ENCODE measurements at regions not wholly inside any gene's neighbourhood (a gene's known extent, or its start where the extent isn't known, plus 50 kb on each side); places are given as distances from the start of the nearest gene placed in this dataset.

DNA sequence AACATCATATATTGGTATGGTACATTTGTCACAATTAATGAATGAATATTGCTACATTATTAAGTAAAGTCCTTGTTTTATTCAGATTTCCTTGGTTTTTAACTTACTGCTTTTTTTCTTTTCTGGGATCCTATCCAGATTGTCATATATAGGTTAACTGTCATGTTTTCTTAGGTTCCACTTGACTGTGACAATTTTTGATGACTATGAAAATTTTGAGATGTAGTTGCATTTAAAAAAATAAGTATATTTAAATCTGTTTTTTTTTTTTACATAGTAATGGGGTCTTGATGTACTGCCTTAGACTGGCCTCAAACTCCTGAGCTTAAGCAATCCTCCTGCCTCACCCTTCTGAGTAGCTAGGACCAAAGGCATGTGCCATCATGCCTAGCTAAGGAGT lies 76.8 kb downstream of the ATP6V1G3 start:
- no peak for DNase-seq
- TF ChIP-seq, protein P1, sequence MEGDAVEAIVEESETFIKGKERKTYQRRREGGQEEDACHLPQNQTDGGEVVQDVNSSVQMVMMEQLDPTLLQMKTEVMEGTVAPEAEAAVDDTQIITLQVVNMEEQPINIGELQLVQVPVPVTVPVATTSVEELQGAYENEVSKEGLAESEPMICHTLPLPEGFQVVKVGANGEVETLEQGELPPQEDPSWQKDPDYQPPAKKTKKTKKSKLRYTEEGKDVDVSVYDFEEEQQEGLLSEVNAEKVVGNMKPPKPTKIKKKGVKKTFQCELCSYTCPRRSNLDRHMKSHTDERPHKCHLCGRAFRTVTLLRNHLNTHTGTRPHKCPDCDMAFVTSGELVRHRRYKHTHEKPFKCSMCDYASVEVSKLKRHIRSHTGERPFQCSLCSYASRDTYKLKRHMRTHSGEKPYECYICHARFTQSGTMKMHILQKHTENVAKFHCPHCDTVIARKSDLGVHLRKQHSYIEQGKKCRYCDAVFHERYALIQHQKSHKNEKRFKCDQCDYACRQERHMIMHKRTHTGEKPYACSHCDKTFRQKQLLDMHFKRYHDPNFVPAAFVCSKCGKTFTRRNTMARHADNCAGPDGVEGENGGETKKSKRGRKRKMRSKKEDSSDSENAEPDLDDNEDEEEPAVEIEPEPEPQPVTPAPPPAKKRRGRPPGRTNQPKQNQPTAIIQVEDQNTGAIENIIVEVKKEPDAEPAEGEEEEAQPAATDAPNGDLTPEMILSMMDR (IDR thresholded peaks at IDR 0.05; ENCODE audit: low read depth, low read length), result no peak
- no peak overlapping the region for H3K4me3 ChIP-seq (ENCODE audit: low read depth, low read length)
- H3K27me3 ChIP-seq (ENCODE audit: insufficient read depth, low read depth, severe bottlenecking), result no peaks in the 10 kb centered on the region
- H3K9me3 ChIP-seq (ENCODE audit: severe bottlenecking), result no peaks in the 10 kb centered on the region
- no peaks in the 10 kb centered on the region for H3K36me3 ChIP-seq
- no peak overlapping the region for H3K27ac ChIP-seq

GRCh38 chr1:198462365-198463019 lies 78.0 kb downstream of the ATP6V1G3 start:
- no peak overlapping the region for H3K27ac ChIP-seq
- H3K27me3 ChIP-seq (ENCODE audit: insufficient read depth, low read depth, severe bottlenecking), result no peaks in the 10 kb centered on the region
- H3K36me3 ChIP-seq, result no peaks in the 10 kb centered on the region
- DNase-seq, result no peak
- no peaks in the 10 kb centered on the region for H3K9me3 ChIP-seq (ENCODE audit: severe bottlenecking)
- H3K4me3 ChIP-seq (ENCODE audit: low read depth, low read length), result no peak overlapping the region
- TF ChIP-seq, protein P1 (IDR thresholded peaks at IDR 0.05; ENCODE audit: low read depth, low read length), result no peak

- DNase-seq, result no peak
- no peaks in the 10 kb centered on the region for H3K9me3 ChIP-seq (ENCODE audit: severe bottlenecking)
- H3K4me3 ChIP-seq (ENCODE audit: low read depth, low read length), result no peak overlapping the region
- H3K27ac ChIP-seq, result no peak overlapping the region
- TF ChIP-seq, protein P1 (IDR thresholded peaks at IDR 0.05; ENCODE audit: low read depth, low read length), result no peak
- no peaks in the 10 kb centered on the region for H3K36me3 ChIP-seq
- H3K27me3 ChIP-seq (ENCODE audit: insufficient read depth, low read depth, severe bottlenecking), result no peaks in the 10 kb centered on the region
These were observed 84.5 kb downstream of the ATP6V1G3 start for GRCh38 chr1:198455966-198456365.

- H3K27ac ChIP-seq, result no peak overlapping the region
- no peaks in the 10 kb centered on the region for H3K9me3 ChIP-seq (ENCODE audit: severe bottlenecking)
- DNase-seq, result no peak
- no peaks in the 10 kb centered on the region for H3K36me3 ChIP-seq
- H3K27me3 ChIP-seq (ENCODE audit: insufficient read depth, low read depth, severe bottlenecking), result no peaks in the 10 kb centered on the region
- TF ChIP-seq, protein P1 (IDR thresholded peaks at IDR 0.05; ENCODE audit: low read depth, low read length), result no peak
- H3K4me3 ChIP-seq (ENCODE audit: low read depth, low read length), result no peak overlapping the region
These were observed 90.6 kb downstream of the ATP6V1G3 start for GRCh38 chr1:198449727-198450433.

DNA sequence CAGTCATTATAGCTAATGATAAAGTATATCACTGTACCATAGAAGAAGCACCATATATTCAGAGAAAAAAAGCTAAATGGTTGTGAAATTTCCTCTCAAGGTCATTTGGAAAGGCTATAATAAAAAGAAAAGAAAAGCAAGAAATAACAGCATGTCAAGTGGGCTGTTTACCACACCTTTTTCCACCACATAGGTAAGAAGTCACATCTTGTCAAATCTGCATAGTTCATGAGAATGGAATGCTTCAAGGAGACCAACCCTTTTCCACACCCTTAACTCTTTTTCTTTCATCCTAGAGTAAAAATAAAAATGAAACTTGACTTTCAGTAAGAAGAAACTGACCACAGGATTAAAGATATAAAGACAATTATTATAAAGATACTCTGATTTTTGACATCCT lies 91.2 kb downstream of the ATP6V1G3 start:
- Histone ChIP-seq H3K36me3 (no peaks in the 10 kb centered on the region), H3K4me3 (ENCODE audit: low read depth, low read length) (no peak overlapping the region), H3K27ac (no peak overlapping the region), H3K9me3 (ENCODE audit: severe bottlenecking) (no peaks in the 10 kb centered on the region), H3K27me3 (ENCODE audit: insufficient read depth, low read depth, severe bottlenecking) (no peaks in the 10 kb centered on the region)
- TF ChIP-seq, protein P1 (IDR thresholded peaks at IDR 0.05; ENCODE audit: low read depth, low read length), result no peak
- no peak for DNase-seq
